Kidney epithelial cell (primary cell): ENCODE measurements at regions not wholly inside any gene's neighbourhood (a gene's known extent, or its start where the extent isn't known, plus 50 kb on each side); places are given as distances from the start of the nearest gene placed in this dataset.
A peak's percentile ranks its signal among the peaks of the same experiment; 100 is the strongest.
"Not testable (repeated sequence)": the region's sequence is repeated elsewhere in the genome, so short reads cannot be mapped to it uniquely, and the experiment has no call there.

Experiments
- DNase-seq: peaks from one replicate; pipeline ENCODE4 v3.0.0-alpha.2; 2010; ENCODE audit warnings: low read depth
- H3K27me3 ChIP-seq: 2 replicates; pipeline ENCODE4 v1.6.0; 2011; ENCODE audit warnings: low read length; ENCODE audit not compliant: control insufficient read depth, insufficient read depth
- H3K36me3 ChIP-seq: 2 replicates; pipeline ENCODE4 v1.5.1; 2011; ENCODE audit warnings: low read length; ENCODE audit not compliant: control insufficient read depth, insufficient read depth
- H3K4me3 ChIP-seq: 2 replicates; pipeline ENCODE4 v1.5.1; 2011; ENCODE audit warnings: low read depth, mild to moderate bottlenecking, control low read depth, low read length
- CTCF ChIP-seq: IDR thresholded peaks from 2 replicates; pipeline ENCODE4 v1.5.1; 2011; ENCODE audit warnings: mild to moderate bottlenecking, moderate library complexity, low read length, control low read depth, inconsistent platforms; ENCODE audit not compliant: insufficient read depth, poor library complexity, severe bottlenecking

- no peak overlapping the region for H3K4me3 ChIP-seq
- no peaks in the 10 kb centered on the region for H3K36me3 ChIP-seq
- DNase-seq = no peak
- H3K27me3 ChIP-seq = no peaks in the 10 kb centered on the region
- TF ChIP-seq CTCF = peak; percentile 24
Measured at GRCh38 chr1:8239039-8239305, 78.9 kb upstream of the SLC45A1 start.

- TF ChIP-seq CTCF = no peak
- H3K36me3 ChIP-seq = no peaks in the 10 kb centered on the region
- no peaks in the 10 kb centered on the region for H3K27me3 ChIP-seq
- DNase-seq = peak; percentile 70
- no peak overlapping the region for H3K4me3 ChIP-seq
Measured at GRCh38 chr1:8238141-8239038, 79.5 kb upstream of the SLC45A1 start.

- no peaks in the 10 kb centered on the region for H3K27me3 ChIP-seq
- no peak for TF ChIP-seq CTCF
- DNase-seq = no peak
- H3K36me3 ChIP-seq = no peaks in the 10 kb centered on the region
- no peak overlapping the region for H3K4me3 ChIP-seq
Measured at GRCh38 chr1:8232036-8232757, 85.7 kb upstream of the SLC45A1 start.

GRCh38 chr1:8230292-8230621, 87.7 kb upstream of the SLC45A1 start:
- H3K36me3 ChIP-seq = no peaks in the 10 kb centered on the region
- no peak overlapping the region for H3K4me3 ChIP-seq
- TF ChIP-seq CTCF = no peak
- H3K27me3 ChIP-seq = no peaks in the 10 kb centered on the region
- no peak for DNase-seq

- Histone ChIP-seq H3K4me3 (no peak overlapping the region), H3K36me3 (no peaks in the 10 kb centered on the region), H3K27me3 (no peaks in the 10 kb centered on the region)
- no peak for TF ChIP-seq CTCF
- no peak for DNase-seq
Measured at GRCh38 chr1:8228253-8228652, 89.7 kb upstream of the SLC45A1 start.

GRCh38 chr1:8227674-8228073, 90.2 kb upstream of the SLC45A1 start:
- H3K36me3 ChIP-seq, H3K4me3 ChIP-seq, DNase-seq, H3K27me3 ChIP-seq: not testable (repeated sequence)
